ENCODE measurements at regions not wholly inside any gene's neighbourhood (a gene's known extent, or its start where the extent isn't known, plus 50 kb on each side); places are given as distances from the start of the nearest gene placed in this dataset.

- no peak for DNase-seq
Observed at GRCh38 chr6:150775415-150776203, 89.9 kb upstream of the MTHFD1L start.

- no peak for DNase-seq
Observed at GRCh38 chr6:150777736-150778135, 87.8 kb upstream of the MTHFD1L start.

DNA sequence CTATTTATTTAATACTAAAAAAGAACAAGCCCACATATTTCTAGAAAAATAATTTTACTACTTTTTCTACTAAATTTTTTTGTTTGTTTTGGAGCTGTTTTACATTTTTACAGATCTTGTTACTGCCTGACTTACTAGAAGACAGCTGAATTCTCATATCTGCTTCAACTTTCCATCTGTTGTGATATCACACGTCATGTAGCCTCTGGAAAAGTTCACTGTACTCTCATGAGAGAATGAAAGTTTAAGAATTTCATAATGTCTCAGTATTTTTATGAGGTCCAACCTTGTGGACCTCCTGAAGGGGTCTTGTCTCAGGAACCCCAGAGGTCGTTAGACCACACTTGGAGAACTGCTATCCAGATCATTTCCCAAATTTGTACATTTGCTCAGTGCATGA, 81.7 kb upstream of the MTHFD1L start:
- DNase-seq: no peak

- no peak for DNase-seq
Observed at GRCh38 chr6:150787429-150787828, 78.1 kb upstream of the MTHFD1L start.

- DNase-seq: no peak
Observed at GRCh38 chr6:150788089-150788488, 77.4 kb upstream of the MTHFD1L start.

DNA sequence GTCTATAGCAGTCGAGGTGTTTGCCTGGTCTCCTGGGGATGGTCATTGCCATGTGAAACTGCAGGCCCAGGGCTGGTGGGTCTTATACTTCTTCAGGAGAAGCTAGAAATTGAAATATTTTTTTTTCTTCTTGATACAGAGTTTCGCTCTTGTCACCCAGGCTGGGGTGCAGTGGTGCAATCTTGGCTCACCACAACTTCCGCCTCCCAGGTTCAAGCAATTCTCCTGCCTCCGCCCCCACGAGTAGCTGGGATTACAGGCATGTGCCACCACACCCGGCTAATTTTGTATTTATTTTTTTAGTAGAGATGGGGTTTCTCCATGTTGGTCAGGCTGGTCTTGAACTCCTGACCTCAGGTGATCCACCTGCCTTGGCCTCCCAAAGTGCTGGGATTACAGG, 75.6 kb upstream of the MTHFD1L start:
- peak; percentile 36 for DNase-seq

- DNase-seq: no peak
Observed at GRCh38 chr6:150791717-150792116, 73.8 kb upstream of the MTHFD1L start.

GRCh38 chr6:150797949-150798348, 67.6 kb upstream of the MTHFD1L start:
- DNase-seq: no peak

- DNase-seq: no peak
Observed at GRCh38 chr6:150799276-150799805, 66.2 kb upstream of the MTHFD1L start.

- no peak for DNase-seq
Observed at GRCh38 chr6:150800674-150801314, 64.7 kb upstream of the MTHFD1L start.

DNA sequence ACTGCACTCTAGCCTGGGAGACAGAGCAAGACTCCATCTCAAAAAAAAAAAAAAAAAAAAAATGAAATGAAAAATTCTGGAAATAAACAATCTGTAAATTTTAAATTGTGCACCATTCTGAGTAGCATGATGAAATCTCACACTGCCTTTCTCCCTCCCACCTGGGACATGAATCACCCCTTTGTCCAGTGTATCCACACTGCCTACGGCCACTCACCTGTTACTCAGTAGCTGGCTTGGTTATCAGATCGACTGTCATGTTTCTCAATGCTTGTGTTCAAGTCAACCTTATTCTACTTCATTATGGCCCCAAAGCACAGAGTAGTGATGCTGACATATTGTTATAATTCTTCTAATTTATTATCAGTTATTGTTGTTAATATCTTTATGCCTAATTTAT, 58.7 kb upstream of the MTHFD1L start:
- DNase-seq: no peak

DNA sequence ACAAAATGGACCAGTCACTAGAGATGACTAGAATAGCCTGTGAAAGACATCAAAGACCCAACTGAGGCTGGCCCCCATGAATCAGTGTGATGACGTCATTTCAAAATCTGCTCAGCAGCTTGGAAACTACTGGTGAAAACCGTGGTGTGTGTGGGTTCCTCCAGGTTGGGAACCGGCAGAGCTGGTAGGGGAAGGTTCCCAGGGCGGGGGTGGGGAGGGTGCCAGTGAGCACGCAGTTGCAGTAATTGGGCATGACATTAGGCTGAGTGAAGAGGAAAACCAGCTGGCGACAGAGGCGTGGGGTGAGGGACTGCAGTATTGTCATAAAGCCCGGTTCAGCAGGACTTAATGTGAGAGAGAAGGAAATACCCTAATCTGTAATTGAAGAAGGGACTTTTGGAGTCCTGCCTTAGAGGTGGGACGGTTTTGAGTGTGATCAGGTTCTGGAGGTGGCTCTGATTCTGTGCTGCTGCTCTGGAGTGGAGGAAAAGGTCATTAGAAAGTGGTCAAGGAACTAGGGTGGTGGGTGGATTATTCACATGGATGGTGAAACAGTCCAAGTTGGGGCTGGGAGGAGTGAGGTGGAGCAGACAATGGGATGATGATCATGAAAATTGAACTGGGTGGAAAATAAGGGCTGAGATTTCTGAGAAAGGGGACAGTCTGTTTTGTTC, 52.0 kb upstream of the MTHFD1L start:
- no peak for DNase-seq

GRCh38 chr6:150813993-150814359, 51.5 kb upstream of the MTHFD1L start:
- DNase-seq: no peak
